GM12874 (cell line): ENCODE measurements at regions not wholly inside any gene's neighbourhood (a gene's known extent, or its start where the extent isn't known, plus 50 kb on each side); places are given as distances from the start of the nearest gene placed in this dataset.

ENCODE experiments used
- CTCF ChIP-seq: IDR thresholded peaks from 2 replicates; pipeline ENCODE4 v1.5.1; 2011; ENCODE audit warnings: low read depth, mild to moderate bottlenecking, control low read depth, low read length, moderate library complexity; ENCODE audit not compliant: insufficient read depth

DNA sequence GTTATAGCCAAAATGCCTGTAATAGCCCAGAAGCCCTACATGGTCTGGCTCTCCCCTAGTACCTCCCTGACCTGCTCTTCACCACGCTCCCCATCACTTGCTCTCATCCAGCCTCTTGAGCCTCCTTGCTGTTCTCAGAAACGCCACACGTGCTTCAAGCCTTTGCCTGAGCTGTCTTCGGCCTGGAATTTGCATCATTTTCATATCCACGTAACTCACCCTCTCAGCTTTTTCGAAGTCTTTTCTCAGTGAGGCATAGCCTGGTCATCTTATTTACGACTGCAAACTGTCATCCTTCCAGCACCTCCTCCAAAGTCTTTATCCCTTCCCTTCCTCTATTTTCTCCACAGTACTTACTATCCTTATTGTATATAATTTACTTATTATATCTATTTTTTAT, 151.0 kb upstream of the AHR start:
- TF ChIP-seq CTCF = no peak

- TF ChIP-seq CTCF = no peak
Measured at GRCh38 chr7:17150018-17150417, 148.4 kb upstream of the AHR start.

DNA sequence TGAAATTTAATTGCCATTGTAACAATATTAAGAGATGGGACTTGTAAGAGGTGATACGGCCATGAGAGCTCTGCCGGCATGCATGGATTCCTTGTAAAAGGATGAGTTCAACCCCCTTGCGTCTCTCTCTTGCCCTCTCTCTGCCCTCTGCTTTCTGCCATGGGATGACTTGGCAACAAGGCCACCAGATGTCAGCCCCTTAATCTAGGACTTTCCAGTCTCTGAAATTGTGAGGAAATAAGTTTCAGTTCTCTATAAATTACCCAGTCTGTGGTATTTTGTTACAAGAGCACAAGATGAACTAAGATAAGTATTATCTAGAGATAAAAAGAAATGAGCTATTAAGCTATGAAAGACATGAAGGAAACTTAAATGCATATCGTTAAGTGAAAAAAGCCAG, 145.7 kb upstream of the AHR start:
- TF ChIP-seq CTCF = no peak

- TF ChIP-seq CTCF = no peak
Measured at GRCh38 chr7:17153536-17153935, 144.9 kb upstream of the AHR start.

GRCh38 chr7:17155529-17155928, 142.9 kb upstream of the AHR start:
- TF ChIP-seq CTCF = no peak

DNA sequence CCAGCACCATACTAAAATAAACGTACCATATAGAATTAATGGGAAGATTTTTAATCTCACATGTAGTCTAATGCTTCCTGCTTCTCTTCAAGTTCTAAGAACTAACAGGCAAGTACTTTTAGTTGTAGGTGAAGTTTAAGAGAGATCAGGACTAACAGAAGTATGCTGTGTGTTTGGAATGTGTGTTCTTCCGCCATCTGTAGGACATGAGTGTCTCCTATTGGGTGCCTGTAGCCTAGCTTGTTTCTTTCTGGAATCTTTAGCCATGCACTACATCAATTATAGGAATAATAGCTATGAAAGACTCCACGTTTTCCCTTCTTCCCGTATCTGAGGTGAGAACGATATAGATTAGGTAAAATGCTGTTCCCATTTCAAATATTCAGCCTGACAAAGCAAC, 140.2 kb upstream of the AHR start:
- no peak for TF ChIP-seq CTCF

- TF ChIP-seq CTCF = no peak
Measured at GRCh38 chr7:17159500-17160037, 138.9 kb upstream of the AHR start.
